D721Med (cell line): ENCODE measurements at regions not wholly inside any gene's neighbourhood (a gene's known extent, or its start where the extent isn't known, plus 50 kb on each side); places are given as distances from the start of the nearest gene placed in this dataset.

Source experiments
- DNase-seq: peaks from one replicate; pipeline ENCODE4 v3.0.0; 2011; ENCODE audit warnings: low spot score; ENCODE audit not compliant: insufficient read length
- FAIRE-seq: peaks from 2 replicates; lab custom pipeline; 2011; peaks lifted over from hg19 to GRCh38; lab: Jason Lieb, UNC
- CTCF ChIP-seq: IDR thresholded peaks from 2 replicates; pipeline ENCODE4 v1.5.1; 2012; ENCODE audit warnings: mild to moderate bottlenecking, control low read depth; ENCODE audit not compliant: insufficient read depth; ENCODE audit errors: missing control alignments

- no peak for TF ChIP-seq CTCF
- FAIRE-seq (no peak), DNase-seq (no peak)
Measured at GRCh38 chr13:105135852-105136615, 1399.4 kb downstream of the EFNB2 start.

- FAIRE-seq (no peak), DNase-seq (no peak)
- TF ChIP-seq CTCF: no peak
Measured at GRCh38 chr13:105127732-105128131, 1407.7 kb downstream of the EFNB2 start.

- TF ChIP-seq CTCF: no peak
- no peak for DNase-seq
Measured at GRCh38 chr13:105121221-105121620, 1414.2 kb downstream of the EFNB2 start.

GRCh38 chr13:105118426-105118985 is 1417.0 kb downstream of the EFNB2 start:
- FAIRE-seq (no peak), DNase-seq (no peak)
- no peak for TF ChIP-seq CTCF

More at GRCh38 chr13:105121221-105121620, 1414.2 kb downstream of the EFNB2 start:
- FAIRE-seq: no peak

- TF ChIP-seq CTCF: no peak
- no peak for FAIRE-seq
- DNase-seq: no peak
Measured at GRCh38 chr13:105116966-105117365, 1418.5 kb downstream of the EFNB2 start.

- no peak for DNase-seq
- TF ChIP-seq CTCF: no peak
- FAIRE-seq: no peak
Measured at GRCh38 chr13:105112561-105112960, 1422.9 kb downstream of the EFNB2 start.

- TF ChIP-seq CTCF: no peak
- no peak for DNase-seq
- no peak for FAIRE-seq
Measured at GRCh38 chr13:105107781-105108180, 1427.7 kb downstream of the EFNB2 start.
